HUDEP-2 (cell line): ENCODE measurements at regions not wholly inside any gene's neighbourhood (a gene's known extent, or its start where the extent isn't known, plus 50 kb on each side); places are given as distances from the start of the nearest gene placed in this dataset.

Experiments
- DNase-seq, 76 experiments: peaks; one replicate each; lab custom pipeline; 2025; ENCODE audit not compliant: unreplicated experiment in 76 of 76; lab: John Stamatoyannopoulos, UW

DNA sequence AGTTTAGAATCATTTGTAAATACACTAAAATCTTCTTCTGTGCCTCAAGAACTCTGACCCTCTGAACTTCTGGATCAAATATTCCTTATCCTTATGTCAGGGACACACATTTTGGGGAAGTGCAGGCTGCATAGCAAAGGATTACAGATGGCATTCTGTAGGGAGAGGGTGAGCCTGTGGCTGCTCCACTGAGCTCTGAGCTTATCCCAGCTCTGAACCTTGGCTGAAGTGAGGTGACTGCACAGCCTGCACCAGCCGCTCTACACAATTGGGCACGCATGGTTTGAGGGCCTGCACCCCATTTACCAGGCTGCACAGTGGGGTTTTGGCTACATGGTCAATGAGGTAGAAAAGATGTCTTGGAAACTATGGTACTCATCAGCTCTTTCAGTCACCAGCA lies 251.6 kb downstream of the GALR1 start:
- no peak for DNase-seq

DNA sequence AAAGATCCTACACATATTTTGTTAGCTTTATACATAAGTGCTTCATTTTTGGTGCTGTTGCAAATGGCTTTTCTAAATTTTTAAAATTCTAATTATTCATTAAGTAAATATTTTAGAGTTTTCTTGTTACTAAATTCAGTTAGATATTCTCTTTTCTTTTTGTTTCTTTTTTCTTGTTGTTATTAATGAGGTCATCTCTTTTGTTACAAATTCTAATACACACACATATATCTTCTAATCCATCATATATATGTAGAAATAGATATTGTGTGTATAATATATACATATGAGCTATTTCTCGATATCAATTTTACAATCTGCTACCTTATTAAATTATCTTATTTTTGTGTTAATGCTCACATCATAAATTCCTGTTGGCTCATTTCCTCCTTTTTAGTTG lies 255.9 kb downstream of the GALR1 start:
- no peak for DNase-seq

DNA sequence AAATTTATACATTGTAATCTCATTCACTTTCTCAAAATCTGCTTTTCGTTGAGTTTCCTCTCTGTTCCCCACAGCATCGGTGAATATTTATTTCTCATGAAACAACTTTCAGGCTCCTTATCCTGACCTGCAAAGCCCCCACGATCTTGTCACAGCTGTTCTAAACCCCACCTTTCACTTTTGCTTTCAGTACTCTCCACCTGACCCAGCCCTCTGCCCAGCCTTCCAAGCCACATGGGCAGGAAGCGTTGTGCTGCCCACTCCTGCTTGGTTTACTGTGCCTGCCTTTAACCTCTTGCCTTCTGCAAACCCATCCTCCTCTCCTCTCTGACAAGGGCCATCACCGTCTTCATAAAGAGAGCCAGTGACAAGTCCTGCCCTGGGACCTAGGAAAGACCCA lies 262.5 kb downstream of the GALR1 start:
- no peak for DNase-seq

DNA sequence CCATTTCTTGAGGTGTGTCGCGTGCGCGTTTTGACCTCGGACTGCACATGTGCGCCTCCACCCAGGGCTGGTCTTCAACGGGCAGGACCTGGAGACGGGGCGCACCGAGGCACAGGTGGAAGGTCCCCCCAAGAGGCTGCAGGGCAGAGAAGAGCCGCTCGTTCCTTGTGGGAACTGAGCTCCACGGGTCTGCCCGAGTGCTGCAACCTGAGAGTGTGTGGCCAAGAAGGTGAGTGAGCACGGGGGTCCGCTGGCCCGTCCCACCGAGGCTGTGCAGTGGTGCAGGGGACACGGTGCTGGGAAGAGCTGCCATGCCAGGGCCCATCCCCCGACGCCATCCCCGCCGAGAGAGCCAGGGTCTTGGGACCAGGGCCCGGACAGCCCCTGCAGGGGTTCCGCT lies 268.3 kb downstream of the GALR1 start:
- DNase-seq: no peak

DNA sequence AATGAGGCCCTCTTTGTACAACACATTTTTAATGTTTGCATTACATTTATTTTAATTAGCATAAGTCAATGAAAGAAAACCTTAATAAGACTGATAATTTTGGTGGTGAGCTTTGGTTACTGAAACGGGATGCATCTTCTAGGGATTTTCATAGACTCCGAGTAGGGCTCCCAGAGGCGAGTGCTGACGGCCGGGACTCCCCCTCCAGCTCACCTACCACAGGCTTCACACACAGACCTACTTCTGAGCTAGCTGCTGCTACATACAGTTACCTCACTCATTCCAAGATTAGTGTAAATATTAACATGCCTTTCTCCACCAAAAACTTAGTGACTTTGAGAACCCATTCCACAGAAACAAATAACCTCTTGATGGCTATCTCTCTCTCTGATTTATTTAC lies 271.1 kb downstream of the GALR1 start:
- DNase-seq: no peak

DNA sequence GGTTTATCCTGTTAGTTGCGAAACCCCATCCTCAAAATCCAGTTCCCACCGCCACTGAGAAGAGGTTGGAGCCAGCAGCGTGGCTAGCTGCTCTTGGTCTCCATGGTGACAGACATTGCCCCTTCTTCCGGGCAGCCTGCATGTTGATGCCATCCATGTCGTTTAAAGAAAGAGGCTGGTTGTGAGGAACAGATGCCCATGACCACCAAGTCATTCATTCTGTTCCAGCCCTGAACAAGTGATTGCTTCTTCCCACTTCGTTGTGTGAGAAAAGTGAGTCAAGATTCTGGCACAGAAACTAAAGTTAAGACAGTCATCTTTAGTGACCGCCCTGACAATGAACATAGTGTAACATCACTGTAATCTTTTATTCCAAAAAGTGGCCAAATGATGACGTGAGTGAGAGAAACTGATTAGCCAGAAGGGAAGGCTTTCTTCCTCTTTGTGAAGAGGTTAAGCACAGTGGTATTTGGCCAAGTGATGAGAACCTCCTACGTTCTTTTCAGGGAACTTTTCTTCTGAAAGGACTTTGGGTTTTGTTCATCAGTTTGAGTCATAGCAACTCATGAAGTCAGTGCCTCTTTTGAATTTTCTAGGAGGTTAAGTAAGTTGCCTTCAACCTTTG lies 272.5 kb downstream of the GALR1 start:
- DNase-seq: no peak

DNA sequence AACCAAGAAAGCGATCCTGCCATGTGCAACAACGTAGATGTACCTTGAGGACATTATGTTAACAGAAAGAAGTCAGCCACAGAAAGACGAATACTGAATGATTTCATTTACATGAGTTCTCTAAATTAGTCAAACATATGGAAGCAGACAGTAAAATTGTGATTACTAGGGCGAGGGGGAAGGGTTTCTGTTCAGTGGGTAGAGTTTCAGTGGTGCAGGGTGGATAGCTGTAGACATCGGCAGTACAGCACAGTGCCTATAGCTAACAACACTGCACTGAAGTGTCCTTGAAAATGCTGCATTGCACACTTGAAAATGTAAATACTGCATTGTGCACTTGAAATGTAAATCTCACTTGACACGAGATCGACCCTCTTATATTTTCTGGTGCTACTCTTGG lies 275.3 kb downstream of the GALR1 start:
- no peak for DNase-seq

DNA sequence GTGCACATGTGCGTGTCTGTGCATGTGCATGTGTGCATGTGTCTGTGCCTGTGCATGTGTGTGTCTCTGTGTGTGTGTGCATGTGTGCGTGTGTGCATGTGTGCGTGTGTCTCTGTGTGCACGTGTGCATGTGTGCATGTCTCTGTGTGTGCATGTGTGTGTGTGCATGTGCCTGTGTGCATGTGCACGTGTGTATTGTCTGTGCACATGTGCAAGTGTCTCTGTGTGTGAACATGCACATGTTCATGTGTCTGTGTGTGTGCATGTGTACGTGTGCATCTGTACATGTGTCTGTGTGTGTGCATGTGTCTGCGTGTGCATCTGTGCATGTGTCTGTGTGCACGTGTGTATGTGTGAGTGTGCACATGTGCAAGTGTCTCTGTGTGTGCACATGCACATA lies 277.3 kb downstream of the GALR1 start:
- no peak for DNase-seq

DNA sequence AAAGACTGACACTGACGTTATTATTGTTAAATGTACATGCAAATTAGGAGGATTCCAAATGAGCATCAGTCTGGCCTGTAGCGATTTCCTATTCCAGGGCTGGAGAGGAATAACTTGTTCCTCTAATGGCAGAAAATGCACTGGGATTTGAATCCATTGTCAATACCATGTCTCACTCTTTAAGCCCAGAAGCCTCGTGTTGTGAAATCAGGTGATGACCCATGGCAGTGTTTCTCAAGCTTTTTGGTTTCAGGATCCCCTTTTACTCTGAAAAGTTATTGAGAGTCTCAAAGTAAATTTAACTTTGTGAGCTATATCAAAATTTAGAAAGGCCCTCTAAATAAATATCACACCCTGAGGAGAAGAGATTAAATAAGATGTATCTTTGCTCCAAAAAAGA lies 279.2 kb downstream of the GALR1 start:
- DNase-seq: no peak

DNA sequence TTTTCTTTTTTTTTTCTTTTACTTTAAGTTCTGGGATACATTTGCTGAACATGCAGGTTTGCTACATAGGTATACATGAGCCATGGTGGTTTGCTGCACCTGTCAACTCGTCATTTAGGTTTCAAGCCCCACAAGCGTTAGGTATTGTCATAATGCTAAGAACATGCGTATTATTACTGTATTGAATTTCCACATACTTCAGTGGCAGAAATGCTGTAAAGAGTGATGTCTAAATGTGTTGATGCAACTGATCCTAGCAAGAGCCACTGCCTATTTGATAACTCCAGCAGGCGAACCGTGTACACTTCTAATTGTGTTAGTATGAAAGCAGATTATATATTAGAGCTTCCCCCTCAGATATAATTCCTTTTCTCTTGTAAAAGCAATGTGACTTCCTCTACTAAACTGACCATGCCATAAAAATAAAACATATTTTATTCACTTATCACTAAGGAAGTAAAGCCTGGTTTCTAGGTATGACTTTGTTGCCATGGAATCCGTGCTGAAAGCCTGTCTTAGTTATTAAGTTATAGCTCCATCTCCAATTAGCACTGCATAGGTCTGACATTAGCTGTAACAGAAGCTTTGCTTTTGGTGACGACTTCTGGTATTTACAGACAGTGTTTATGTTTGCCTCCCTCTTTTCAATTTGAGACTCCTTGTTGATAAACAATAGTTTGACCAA lies 280.0 kb downstream of the GALR1 start:
- no peak for DNase-seq

DNA sequence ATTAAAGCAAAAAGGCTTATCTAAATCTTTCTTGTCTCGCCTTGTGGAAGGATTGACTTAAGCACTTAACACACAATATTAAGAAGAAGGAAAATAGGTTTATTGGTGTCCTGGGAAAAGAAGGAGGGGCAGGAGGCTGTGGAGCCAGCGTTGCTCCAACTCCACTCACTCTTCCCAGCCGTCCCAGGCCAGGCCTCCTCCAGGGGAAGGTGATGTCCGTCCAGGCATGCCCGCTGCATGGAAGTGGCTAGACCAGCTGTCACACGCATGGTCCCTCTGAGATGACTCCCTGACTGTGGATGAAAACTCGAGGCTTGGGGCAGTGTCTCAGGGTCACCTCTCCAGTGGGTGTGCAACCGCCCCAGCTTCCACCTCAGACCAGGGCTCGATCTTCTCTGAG lies 281.1 kb downstream of the GALR1 start:
- no peak for DNase-seq

DNA sequence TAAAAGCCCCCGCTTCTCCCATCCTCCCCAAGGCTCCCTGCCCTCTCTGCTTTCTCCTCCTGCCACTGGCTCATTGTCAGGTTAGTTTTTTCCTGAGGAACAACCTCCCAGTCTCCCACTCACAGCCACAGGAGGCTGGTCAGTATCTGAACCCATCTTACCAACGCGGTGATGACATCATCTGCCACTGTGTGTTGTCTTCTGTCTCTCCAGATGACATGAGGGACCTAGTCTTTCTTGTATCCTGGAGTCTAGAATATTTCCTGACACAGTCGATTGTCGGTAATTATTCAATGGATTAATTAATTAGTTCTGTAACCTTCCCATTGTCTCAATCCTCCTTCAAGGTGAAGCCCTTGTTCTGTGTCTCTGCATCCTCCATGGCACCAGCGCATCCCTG lies 290.2 kb downstream of the GALR1 start:
- no peak for DNase-seq

DNA sequence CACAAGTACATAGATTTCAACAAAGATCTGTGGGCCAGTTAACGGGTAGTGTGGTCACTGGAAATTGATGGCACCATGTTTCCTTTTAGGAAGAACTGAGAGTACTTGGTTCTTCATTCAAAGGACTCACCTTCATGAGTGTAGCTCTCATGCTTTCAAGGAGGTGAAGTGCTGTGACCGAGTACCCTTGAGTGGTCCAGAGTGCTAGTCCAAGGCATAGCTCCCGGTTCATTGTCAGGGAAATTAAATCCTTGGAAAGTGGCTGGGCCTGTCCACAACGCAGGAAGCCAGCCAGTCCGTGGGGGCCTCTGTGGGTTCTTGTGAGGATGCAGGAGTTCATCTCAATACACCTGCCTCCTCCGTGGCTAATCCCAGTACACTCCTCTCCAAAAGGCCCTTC lies 295.1 kb downstream of the GALR1 start:
- no peak for DNase-seq

DNA sequence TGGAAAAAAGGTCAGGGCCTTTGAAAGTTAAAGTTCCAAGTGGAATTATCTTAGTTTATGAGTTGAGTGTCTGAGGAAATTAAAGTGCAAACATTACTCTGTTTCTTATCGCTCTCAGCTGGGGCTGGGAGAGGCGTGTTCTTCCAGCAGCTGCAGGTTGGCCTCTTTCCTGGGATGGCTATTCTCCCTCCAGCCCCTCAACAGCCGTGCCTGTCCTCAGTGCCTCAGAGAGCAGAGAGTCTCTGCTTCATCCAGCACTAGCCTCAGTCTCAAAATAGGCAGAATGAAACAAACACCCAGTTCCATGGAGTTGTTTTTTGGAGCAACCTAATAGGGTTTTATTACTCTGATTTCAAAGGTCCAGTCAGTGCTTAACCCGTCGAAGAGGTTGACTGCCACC lies 298.1 kb downstream of the GALR1 start:
- DNase-seq: no peak

DNA sequence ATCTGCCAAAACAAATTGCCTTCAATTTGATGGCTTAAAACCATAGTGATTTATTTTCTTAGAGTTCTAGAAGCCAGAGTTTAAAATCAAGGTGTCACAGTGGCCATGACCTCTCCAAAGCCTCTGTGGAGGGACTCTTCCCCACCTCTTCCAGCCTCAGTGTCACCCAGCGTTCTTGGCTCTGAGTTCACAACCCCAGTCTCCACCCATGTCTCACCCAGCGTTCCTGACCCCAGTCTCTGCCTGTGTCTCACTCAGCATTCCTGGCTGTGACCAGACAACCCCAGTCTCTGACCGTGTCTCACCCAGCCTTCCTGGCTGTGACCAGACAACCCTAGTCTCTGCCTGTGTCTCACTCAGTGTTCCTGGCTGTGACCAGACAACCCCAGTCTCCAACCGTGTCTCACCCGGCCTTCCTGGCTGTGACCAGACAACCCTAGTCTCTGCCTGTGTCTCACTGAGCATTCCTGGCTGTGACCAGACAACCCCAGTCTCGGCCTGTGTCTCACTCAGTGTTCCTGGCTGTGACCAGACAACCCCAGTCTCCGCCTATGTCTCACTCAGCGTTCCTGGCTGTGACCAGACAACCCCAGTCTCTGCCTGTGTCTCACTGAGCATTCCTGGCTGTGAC lies 299.3 kb downstream of the GALR1 start:
- DNase-seq: no peak

DNA sequence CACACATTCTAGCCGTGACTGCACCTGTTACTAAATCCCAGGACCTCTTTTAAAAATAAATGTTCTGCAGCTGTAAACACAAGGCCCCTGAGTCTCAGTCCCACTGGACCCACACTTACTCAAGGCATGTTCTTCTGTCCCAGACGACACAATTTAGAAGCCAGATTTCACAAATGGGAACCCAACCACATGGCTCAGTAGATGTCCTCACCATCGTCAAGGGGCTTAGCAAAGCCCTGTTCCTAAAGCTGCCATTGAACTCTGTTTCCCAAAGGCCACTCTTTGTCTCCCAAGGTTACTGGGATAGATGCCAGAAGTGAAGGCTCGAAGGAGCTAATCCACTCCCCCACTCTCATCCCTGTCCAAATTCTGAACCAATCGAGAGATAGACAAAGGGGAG lies 301.0 kb downstream of the GALR1 start:
- no peak for DNase-seq

DNA sequence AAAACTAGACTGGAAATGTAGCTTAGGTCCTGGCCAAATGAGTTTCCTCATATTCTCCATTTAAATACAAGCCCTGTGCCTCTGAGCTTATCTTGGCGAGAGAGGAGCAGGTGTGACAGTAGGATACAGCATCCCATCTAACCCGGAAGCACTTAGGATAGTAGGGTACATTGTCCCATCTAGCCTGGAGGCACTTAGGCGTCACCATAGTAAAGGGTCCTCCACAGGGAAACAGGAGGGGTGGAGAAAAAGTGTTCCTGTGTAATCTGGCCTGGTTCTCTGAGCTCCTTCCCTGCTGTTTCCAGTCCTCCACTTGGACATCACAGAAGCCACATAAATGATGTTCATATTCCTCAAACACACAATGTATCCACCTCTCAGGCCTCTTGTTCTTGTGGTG lies 301.4 kb downstream of the GALR1 start:
- no peak for DNase-seq

DNA sequence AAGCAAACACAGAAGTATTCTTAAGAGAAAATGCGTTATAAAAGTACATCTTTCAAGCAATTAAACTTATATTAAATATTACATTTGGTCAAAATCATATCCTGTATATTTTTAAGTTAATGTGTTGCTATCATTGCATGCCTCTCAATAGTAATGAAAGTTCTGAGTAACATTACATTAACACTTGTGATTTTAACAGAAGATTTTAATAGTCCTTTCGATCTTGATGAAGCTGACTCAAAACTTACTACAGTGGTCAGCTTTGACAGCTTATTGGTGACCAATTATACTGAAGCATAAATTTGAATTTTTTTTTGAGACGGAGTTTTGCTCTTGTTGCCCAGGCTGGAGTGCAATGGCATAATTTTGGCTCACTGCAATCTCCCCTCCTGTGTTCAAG lies 303.3 kb downstream of the GALR1 start:
- no peak for DNase-seq

DNA sequence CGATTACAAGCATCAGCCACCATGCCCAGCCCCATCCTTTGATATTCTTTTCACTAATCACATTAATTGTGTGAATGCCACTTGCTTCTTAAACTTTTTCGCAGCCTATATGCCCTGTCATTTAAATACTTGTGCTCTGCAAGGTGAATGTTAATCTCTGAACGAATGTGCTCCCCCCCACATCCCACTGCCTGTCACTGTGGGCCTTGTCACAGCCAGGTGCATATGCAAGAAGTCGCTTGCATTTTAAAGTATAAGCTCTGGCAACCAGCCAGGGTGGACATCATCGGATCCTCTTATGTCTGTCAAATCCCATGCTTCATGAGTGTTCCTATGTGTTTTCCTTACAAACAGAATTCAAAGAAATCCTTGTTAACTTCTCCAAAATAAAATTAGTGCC lies 304.4 kb downstream of the GALR1 start:
- no peak for DNase-seq

DNA sequence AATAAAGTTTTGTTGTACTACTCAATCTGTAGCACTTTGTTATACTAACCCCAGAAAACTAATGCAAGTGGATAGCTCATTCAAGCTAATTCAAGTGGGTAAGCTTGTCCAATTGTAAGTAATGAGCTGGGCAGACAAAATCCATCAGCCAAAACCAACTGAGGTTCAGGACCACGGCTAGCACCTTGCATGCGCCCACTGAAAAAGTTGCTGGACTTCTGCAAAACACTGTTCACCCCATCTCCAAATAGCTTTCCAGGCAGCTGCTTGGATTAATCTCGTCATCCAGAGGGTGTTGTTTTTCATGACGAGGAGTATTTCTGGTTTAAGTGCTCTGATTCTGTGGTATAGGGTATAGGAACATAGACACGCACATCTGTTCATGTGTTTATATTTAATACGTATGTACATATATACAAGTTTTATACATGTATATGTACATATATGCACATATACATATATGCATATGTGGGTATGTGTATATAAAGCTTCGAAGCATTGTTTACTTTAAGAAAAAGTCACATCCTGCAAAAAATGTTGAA lies 307.5 kb downstream of the GALR1 start:
- DNase-seq: no peak

DNA sequence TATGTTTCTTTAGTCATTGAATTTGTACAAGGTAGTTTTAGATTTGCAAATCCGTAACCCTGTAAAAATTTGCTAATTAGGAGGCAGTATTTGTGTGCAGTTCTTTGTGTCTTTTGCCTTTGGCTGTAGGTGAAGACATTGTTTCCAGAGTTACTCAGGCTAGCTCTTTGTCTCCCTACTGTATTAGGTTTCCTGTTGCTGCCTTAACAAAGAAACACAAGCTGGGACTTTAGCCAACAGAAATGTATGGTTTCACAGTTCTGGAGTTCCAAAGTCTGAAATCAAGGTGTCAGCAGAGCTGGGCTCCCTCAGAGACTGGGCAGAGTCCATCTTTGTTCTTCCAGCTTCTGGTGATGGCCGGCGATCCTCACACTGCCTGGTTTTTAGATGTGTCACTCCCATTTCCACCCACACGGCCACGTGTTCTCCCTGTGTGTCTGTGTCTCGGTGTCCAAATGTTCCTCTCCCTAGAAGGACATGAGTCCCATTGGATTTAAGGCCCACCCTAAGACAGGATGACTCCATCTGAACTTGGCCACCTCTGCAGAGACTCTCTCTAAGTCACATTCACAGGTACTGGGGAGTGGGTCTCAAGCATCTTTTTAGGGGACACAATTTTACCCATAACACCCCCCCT lies 309.7 kb downstream of the GALR1 start:
- DNase-seq: no peak
